ENCODE measurements at regions not wholly inside any gene's neighbourhood (a gene's known extent, or its start where the extent isn't known, plus 50 kb on each side); places are given as distances from the start of the nearest gene placed in this dataset.

- DNase-seq (no peak), ATAC-seq (ENCODE audit: low FRiP score in 2 of 2) (no peak)
- no peak overlapping the region for H3K27ac ChIP-seq
- TF ChIP-seq EP300 (IDR thresholded peaks at IDR 0.05): no peak
- TF ChIP-seq, protein P1, sequence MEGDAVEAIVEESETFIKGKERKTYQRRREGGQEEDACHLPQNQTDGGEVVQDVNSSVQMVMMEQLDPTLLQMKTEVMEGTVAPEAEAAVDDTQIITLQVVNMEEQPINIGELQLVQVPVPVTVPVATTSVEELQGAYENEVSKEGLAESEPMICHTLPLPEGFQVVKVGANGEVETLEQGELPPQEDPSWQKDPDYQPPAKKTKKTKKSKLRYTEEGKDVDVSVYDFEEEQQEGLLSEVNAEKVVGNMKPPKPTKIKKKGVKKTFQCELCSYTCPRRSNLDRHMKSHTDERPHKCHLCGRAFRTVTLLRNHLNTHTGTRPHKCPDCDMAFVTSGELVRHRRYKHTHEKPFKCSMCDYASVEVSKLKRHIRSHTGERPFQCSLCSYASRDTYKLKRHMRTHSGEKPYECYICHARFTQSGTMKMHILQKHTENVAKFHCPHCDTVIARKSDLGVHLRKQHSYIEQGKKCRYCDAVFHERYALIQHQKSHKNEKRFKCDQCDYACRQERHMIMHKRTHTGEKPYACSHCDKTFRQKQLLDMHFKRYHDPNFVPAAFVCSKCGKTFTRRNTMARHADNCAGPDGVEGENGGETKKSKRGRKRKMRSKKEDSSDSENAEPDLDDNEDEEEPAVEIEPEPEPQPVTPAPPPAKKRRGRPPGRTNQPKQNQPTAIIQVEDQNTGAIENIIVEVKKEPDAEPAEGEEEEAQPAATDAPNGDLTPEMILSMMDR (IDR thresholded peaks at IDR 0.05): no peak
- no peak for TF ChIP-seq POLR2AphosphoS5 (IDR thresholded peaks at IDR 0.05)
- no peak for TF ChIP-seq POLR2A (IDR thresholded peaks at IDR 0.05)
- no peaks in the 10 kb centered on the region for H3K9me3 ChIP-seq
- no peaks in the 10 kb centered on the region for H3K4me1 ChIP-seq
- H3K36me3 ChIP-seq: no peaks in the 10 kb centered on the region
- H3K4me3 ChIP-seq: no peak overlapping the region
- H3K27me3 ChIP-seq: no peaks in the 10 kb centered on the region
- WGBS, 2 donors: 72 to 78% methylated on average over 6 of the region's 6 CpGs
These were observed 90.9 kb upstream of the LGSN start for GRCh38 chr6:63410435-63411426.

DNA sequence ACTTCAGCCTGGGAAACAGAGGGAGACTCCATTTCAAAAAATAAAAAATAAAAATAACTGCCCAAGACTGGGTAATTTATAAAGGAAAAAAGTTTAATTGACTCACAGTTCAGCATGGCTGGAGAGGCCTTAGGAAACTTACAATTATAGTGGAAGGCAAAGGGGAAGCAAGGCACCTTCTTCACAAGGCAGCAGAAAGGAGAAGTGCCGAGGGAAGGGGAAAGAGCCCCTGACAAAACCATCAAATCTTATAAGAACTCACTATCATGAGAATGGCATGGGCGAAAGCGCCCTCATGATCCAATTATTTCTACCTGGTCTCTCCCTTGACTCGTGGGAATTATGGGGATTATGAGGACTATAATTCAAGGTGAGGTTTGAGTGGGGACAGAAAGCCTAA lies 95.5 kb upstream of the LGSN start:
- Histone ChIP-seq H3K4me3 (no peak overlapping the region), H3K9me3 (no peaks in the 10 kb centered on the region), H3K4me1 (no peaks in the 10 kb centered on the region), H3K27ac (no peak overlapping the region), H3K27me3 (no peaks in the 10 kb centered on the region), H3K36me3 (no peaks in the 10 kb centered on the region)
- TF ChIP-seq POLR2A (IDR thresholded peaks at IDR 0.05) (no peak), EP300 (IDR thresholded peaks at IDR 0.05) (no peak), POLR2AphosphoS5 (IDR thresholded peaks at IDR 0.05) (no peak)
- TF ChIP-seq, protein P1 (IDR thresholded peaks at IDR 0.05): no peak
- ATAC-seq (ENCODE audit: low FRiP score in 2 of 2) (no peak), DNase-seq (no peak)
- WGBS, 2 donors: 81 to 82% methylated on average over 4 of the region's 4 CpGs

DNA sequence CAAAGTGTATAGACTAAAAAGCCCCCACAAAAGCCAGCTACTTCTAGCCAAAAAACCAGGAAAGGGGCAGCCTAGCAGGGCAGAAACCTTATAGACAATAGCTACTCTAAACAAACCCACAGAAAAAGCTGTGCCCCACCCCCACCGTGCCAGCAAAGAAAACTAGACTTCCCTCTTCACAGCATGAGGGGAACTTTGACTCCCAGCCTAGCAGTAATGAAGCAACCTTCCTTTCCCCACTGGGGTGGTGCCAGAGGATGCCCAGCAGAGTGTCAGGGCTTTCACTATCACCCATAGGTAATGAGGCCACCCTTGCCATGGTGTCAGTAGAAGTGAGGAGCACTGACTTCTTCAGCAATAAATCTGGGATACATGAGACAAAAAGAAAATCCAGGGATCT lies 99.0 kb upstream of the LGSN start:
- no peaks in the 10 kb centered on the region for H3K27me3 ChIP-seq
- TF ChIP-seq POLR2A (IDR thresholded peaks at IDR 0.05) (no peak), EP300 (IDR thresholded peaks at IDR 0.05) (no peak), POLR2AphosphoS5 (IDR thresholded peaks at IDR 0.05) (no peak)
- TF ChIP-seq, protein P1 (IDR thresholded peaks at IDR 0.05): no peak
- H3K36me3 ChIP-seq: no peaks in the 10 kb centered on the region
- WGBS, 2 donors: 35% methylated on average over 1 of the region's 1 CpG; no CpG with 5 or more reads in 1 of the 2 donors
- H3K9me3 ChIP-seq: no peaks in the 10 kb centered on the region
- H3K4me1 ChIP-seq: no peaks in the 10 kb centered on the region
- no peak overlapping the region for H3K4me3 ChIP-seq
- DNase-seq (no peak), ATAC-seq (ENCODE audit: low FRiP score in 2 of 2) (peak in 1 of 2 donors; percentile 43)
- H3K27ac ChIP-seq: no peak overlapping the region

DNA sequence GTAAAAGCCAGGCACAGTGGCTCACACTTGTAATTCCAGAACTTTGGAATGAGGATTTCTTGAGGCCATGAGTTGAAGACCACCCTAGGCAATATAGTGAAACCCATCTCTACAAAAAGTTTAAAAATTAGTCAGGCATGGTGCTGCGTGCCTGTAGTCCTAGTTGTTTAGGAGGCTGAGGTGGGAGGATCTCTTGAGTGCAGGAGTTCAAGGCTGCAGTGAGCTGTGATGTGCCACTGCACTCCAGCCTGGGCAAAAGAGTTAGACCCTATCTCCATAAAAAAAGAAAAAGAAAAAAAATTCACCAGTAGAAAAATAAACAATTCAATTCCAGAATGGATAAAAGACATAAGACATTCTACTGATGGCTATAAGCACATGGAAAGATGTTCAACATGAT lies 104.9 kb upstream of the LGSN start:
- DNase-seq: no peak
- no peaks in the 10 kb centered on the region for H3K36me3 ChIP-seq
- no peak for ATAC-seq (ENCODE audit: low FRiP score in 2 of 2)
- H3K27ac ChIP-seq: no peak overlapping the region
- H3K4me1 ChIP-seq: no peaks in the 10 kb centered on the region
- no peak overlapping the region for H3K4me3 ChIP-seq
- H3K9me3 ChIP-seq: no peaks in the 10 kb centered on the region
- no peaks in the 10 kb centered on the region for H3K27me3 ChIP-seq
- WGBS, 2 donors: 84 to 95% methylated on average over 1 of the region's 1 CpG
- TF ChIP-seq POLR2AphosphoS5 (IDR thresholded peaks at IDR 0.05) (no peak), POLR2A (IDR thresholded peaks at IDR 0.05) (no peak), EP300 (IDR thresholded peaks at IDR 0.05) (no peak)
- TF ChIP-seq, protein P1 (IDR thresholded peaks at IDR 0.05): no peak
